ENCODE measurements at regions not wholly inside any gene's neighbourhood (a gene's known extent, or its start where the extent isn't known, plus 50 kb on each side); places are given as distances from the start of the nearest gene placed in this dataset.

DNA sequence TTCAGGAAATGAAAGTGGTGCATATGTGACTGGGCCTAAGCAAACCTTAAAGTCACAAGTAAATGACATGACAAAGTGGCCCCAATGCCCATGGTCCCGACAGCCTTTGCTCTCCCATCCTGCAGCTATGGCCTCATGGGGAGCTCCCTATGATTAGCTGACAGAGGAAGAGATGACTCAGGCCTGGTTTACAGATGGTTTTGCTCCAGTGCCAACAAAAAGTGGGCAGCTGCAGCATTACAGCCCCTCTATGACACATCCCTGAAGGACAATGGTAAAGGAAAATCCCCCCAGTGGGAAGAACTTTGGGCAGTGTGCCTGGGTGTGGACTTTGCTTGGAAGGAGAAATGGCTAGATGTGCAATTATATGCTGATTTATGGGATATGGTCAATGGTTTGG is 105.1 kb upstream of the ADCY1 start (continued):
- TF ChIP-seq TAF1 (conservative IDR thresholded peaks at IDR 0.05) (no peak), RAD21 (IDR thresholded peaks at IDR 0.05) (no peak), SP1 (IDR thresholded peaks at IDR 0.05) (no peak), JUND (IDR thresholded peaks at IDR 0.05) (no peak), NR2F2 (IDR thresholded peaks at IDR 0.05) (no peak), FOXA2 (IDR thresholded peaks at IDR 0.05) (no peak)

- Histone ChIP-seq H3K9ac (ENCODE audit: low read depth in 1 of 2, low read length in 2 of 2) (no peak overlapping the region), H3K27me3 (ENCODE audit: control insufficient read depth in 4 of 4, insufficient read depth in 4 of 4, low read length in 3 of 4) (no peaks in the 10 kb centered on the region), H3K4me3 (ENCODE audit: low read depth in 1 of 3, low read length in 3 of 3) (no peak overlapping the region), H3K4me1 (ENCODE audit: control insufficient read depth in 4 of 4, insufficient read depth in 4 of 4, low read length in 3 of 4) (no peaks in the 10 kb centered on the region), H3K36me3 (ENCODE audit: control insufficient read depth in 4 of 4, insufficient read depth in 3 of 4, low read depth in 1 of 4, low read length in 3 of 4) (no peaks in the 10 kb centered on the region), H3K9me3 (ENCODE audit: control insufficient read depth in 4 of 4, low read length in 3 of 4) (no peaks in the 10 kb centered on the region), H3K27ac (ENCODE audit: low read depth in 1 of 2, low read length in 2 of 2) (no peak overlapping the region)
- no peak for DNase-seq (ENCODE audit: low spot score)
- TF ChIP-seq, protein P1, sequence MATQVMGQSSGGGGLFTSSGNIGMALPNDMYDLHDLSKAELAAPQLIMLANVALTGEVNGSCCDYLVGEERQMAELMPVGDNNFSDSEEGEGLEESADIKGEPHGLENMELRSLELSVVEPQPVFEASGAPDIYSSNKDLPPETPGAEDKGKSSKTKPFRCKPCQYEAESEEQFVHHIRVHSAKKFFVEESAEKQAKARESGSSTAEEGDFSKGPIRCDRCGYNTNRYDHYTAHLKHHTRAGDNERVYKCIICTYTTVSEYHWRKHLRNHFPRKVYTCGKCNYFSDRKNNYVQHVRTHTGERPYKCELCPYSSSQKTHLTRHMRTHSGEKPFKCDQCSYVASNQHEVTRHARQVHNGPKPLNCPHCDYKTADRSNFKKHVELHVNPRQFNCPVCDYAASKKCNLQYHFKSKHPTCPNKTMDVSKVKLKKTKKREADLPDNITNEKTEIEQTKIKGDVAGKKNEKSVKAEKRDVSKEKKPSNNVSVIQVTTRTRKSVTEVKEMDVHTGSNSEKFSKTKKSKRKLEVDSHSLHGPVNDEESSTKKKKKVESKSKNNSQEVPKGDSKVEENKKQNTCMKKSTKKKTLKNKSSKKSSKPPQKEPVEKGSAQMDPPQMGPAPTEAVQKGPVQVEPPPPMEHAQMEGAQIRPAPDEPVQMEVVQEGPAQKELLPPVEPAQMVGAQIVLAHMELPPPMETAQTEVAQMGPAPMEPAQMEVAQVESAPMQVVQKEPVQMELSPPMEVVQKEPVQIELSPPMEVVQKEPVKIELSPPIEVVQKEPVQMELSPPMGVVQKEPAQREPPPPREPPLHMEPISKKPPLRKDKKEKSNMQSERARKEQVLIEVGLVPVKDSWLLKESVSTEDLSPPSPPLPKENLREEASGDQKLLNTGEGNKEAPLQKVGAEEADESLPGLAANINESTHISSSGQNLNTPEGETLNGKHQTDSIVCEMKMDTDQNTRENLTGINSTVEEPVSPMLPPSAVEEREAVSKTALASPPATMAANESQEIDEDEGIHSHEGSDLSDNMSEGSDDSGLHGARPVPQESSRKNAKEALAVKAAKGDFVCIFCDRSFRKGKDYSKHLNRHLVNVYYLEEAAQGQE (IDR thresholded peaks at IDR 0.05), result no peak
- TF ChIP-seq SP1 (IDR thresholded peaks at IDR 0.05) (no peak), FOXA1 (IDR thresholded peaks at IDR 0.05) (no peak), TAF1 (conservative IDR thresholded peaks at IDR 0.05) (no peak), NR2F2 (IDR thresholded peaks at IDR 0.05) (no peak), GABPA (IDR thresholded peaks at IDR 0.05 in 1 of 2, conservative IDR thresholded peaks at IDR 0.05 in 1 of 2) (no peak), JUND (IDR thresholded peaks at IDR 0.05) (no peak), CTCF (IDR thresholded peaks at IDR 0.05; ENCODE audit: low read depth, low read length, missing input control) (no peak), YY1 (IDR thresholded peaks at IDR 0.05) (no peak)
- 96% methylated on average over 3 of the region's 3 CpGs for WGBS
These were observed 104.1 kb upstream of the ADCY1 start for GRCh38 chr7:45470031-45470430.

GRCh38 chr7:45479781-45480180 is 94.4 kb upstream of the ADCY1 start:
- H3K9me3 ChIP-seq (ENCODE audit: control insufficient read depth in 4 of 4, low read length in 3 of 4), result no peaks in the 10 kb centered on the region
- no peak overlapping the region for H3K9ac ChIP-seq (ENCODE audit: low read depth in 1 of 2, low read length in 2 of 2)
- 66% methylated on average over 3 of the region's 3 CpGs for WGBS
- no peaks in the 10 kb centered on the region for H3K27me3 ChIP-seq (ENCODE audit: control insufficient read depth in 4 of 4, insufficient read depth in 4 of 4, low read length in 3 of 4)
- no peak for DNase-seq (ENCODE audit: low spot score)
- no peaks in the 10 kb centered on the region for H3K36me3 ChIP-seq (ENCODE audit: control insufficient read depth in 4 of 4, insufficient read depth in 3 of 4, low read depth in 1 of 4, low read length in 3 of 4)
- H3K27ac ChIP-seq (ENCODE audit: low read depth in 1 of 2, low read length in 2 of 2), result no peak overlapping the region
- no peak overlapping the region for H3K4me3 ChIP-seq (ENCODE audit: low read depth in 1 of 3, low read length in 3 of 3)
- H3K4me1 ChIP-seq (ENCODE audit: control insufficient read depth in 4 of 4, insufficient read depth in 4 of 4, low read length in 3 of 4), result no peaks in the 10 kb centered on the region
- TF ChIP-seq, protein P1 (IDR thresholded peaks at IDR 0.05), result no peak
- TF ChIP-seq JUND (IDR thresholded peaks at IDR 0.05) (no peak), FOXA1 (IDR thresholded peaks at IDR 0.05) (no peak), HNF4A (conservative IDR thresholded peaks at IDR 0.05) (no peak), GABPA (IDR thresholded peaks at IDR 0.05 in 1 of 2, conservative IDR thresholded peaks at IDR 0.05 in 1 of 2) (no peak), RAD21 (IDR thresholded peaks at IDR 0.05) (no peak), ATF3 (IDR thresholded peaks at IDR 0.05) (no peak), HNF4G (IDR thresholded peaks at IDR 0.05) (no peak), EGR1 (IDR thresholded peaks at IDR 0.05; ENCODE audit: low read depth in 2 of 2) (no peak), YY1 (IDR thresholded peaks at IDR 0.05) (no peak), RXRA (IDR thresholded peaks at IDR 0.05) (no peak), FOXA2 (IDR thresholded peaks at IDR 0.05) (no peak)
- TF ChIP-seq, protein P2, sequence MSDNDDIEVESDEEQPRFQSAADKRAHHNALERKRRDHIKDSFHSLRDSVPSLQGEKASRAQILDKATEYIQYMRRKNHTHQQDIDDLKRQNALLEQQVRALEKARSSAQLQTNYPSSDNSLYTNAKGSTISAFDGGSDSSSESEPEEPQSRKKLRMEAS (IDR thresholded peaks at IDR 0.05), result no peak
- TF ChIP-seq, protein P3, sequence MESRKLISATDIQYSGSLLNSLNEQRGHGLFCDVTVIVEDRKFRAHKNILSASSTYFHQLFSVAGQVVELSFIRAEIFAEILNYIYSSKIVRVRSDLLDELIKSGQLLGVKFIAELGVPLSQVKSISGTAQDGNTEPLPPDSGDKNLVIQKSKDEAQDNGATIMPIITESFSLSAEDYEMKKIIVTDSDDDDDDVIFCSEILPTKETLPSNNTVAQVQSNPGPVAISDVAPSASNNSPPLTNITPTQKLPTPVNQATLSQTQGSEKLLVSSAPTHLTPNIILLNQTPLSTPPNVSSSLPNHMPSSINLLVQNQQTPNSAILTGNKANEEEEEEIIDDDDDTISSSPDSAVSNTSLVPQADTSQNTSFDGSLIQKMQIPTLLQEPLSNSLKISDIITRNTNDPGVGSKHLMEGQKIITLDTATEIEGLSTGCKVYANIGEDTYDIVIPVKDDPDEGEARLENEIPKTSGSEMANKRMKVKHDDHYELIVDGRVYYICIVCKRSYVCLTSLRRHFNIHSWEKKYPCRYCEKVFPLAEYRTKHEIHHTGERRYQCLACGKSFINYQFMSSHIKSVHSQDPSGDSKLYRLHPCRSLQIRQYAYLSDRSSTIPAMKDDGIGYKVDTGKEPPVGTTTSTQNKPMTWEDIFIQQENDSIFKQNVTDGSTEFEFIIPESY (IDR thresholded peaks at IDR 0.05), result no peak
